Upper lobe of left lung (tissue), 6 donors: ENCODE measurements at regions not wholly inside any gene's neighbourhood (a gene's known extent, or its start where the extent isn't known, plus 50 kb on each side); places are given as distances from the start of the nearest gene placed in this dataset.

ENCODE experiments used
- ATAC-seq, 2 donors: fragments of 200-7000 bp; cut with Tn5 transposase; one replicate each; pipeline ENCODE4 v1.9.1; 2022; ENCODE audit warnings: mild to moderate bottlenecking in 2 of 2, moderate library complexity in 2 of 2; ENCODE audit not compliant: low FRiP score in 2 of 2
- DNase-seq, 2 donors: peaks; one replicate each; pipeline ENCODE4 v3.0.0-alpha.2; 2019 to 2020
- H3K27ac ChIP-seq, 4 donors: fragments of 200-600 bp; sonication (generic); one replicate each; pipeline ENCODE4 v1.5.1; 2016 to 2019
- H3K27me3 ChIP-seq, 4 donors: fragments of 200-600 bp; sonication (generic); one replicate each; pipeline ENCODE4 v1.5.1; 2017 to 2019
- H3K36me3 ChIP-seq, 4 donors: fragments of 200-600 bp; sonication (generic); one replicate each; pipeline ENCODE4 v1.5.1; 2016 to 2019
- H3K4me1 ChIP-seq, 4 donors: fragments of 200-600 bp; sonication (generic); one replicate each; pipeline ENCODE4 v1.5.1; 2018 to 2019
- H3K4me3 ChIP-seq, 4 donors: fragments of 200-600 bp; sonication (generic); one replicate each; pipeline ENCODE4 v1.5.1; 2017 to 2019; ENCODE audit warnings: mild to moderate bottlenecking in 2 of 4, moderate library complexity in 1 of 4
- H3K9me3 ChIP-seq, 4 donors: fragments of 200-600 bp; sonication (generic); one replicate each; pipeline ENCODE4 v1.5.1; 2018 to 2019
- CTCF ChIP-seq, 6 experiments: fragments of 450-650 bp in 4 of 6; fragments of 200-600 bp in 2 of 6; sonication (generic) in 2 of 6; IDR thresholded peaks; one replicate each; pipeline ENCODE4 v1.5.1; 2016 to 2019; ENCODE audit warnings: antibody characterized with exemption in 6 of 6
- EP300 ChIP-seq, 4 donors: sonication (generic); formaldehyde crosslinking; IDR thresholded peaks; one replicate each; pipeline ENCODE4 v1.5.1; 2017; ENCODE audit warnings: antibody characterized with exemption in 4 of 4, control low read depth in 2 of 4
- POLR2A ChIP-seq, 4 donors: fragments of 450-650 bp; IDR thresholded peaks; one replicate each; pipeline ENCODE4 v1.5.1; 2016 to 2017; ENCODE audit warnings: antibody characterized with exemption in 4 of 4, mild to moderate bottlenecking in 2 of 4
- POLR2AphosphoS5 ChIP-seq, 2 donors: sonication (generic); formaldehyde crosslinking; IDR thresholded peaks; one replicate each; pipeline ENCODE4 v1.5.1; 2017; ENCODE audit warnings: antibody characterized with exemption in 2 of 2
- WGBS, 2 donors: methylation state at CpG; one replicate each; pipeline ENCODE4 v1.1.5; 2017 to 2018; 5-methylcytosine and 5-hydroxymethylcytosine counted together
- donor health status: DM: no; HTN: no; CAD: no; lungs with moderate emphysema.
- donor health status: DM: no; HTN: yes; CAD: no; lungs with severe emphysema.

- Histone ChIP-seq H3K36me3 (no peaks in the 10 kb centered on the region), H3K27me3 (no peaks in the 10 kb centered on the region), H3K27ac (no peak overlapping the region), H3K9me3 (no peaks in the 10 kb centered on the region), H3K4me3 (no peak overlapping the region), H3K4me1 (no peaks in the 10 kb centered on the region)
- WGBS, 2 donors: 78 to 80% methylated on average over 2 of the region's 2 CpGs
- ATAC-seq (no peak), DNase-seq (no peak)
- TF ChIP-seq EP300 (IDR thresholded peaks at IDR 0.05): no peak
- TF ChIP-seq POLR2A (IDR thresholded peaks at IDR 0.05): no peak
- no peak for TF ChIP-seq CTCF (IDR thresholded peaks at IDR 0.05)
These were observed 306.6 kb upstream of the PFKP start for GRCh38 chr10:2760736-2761135.

DNA sequence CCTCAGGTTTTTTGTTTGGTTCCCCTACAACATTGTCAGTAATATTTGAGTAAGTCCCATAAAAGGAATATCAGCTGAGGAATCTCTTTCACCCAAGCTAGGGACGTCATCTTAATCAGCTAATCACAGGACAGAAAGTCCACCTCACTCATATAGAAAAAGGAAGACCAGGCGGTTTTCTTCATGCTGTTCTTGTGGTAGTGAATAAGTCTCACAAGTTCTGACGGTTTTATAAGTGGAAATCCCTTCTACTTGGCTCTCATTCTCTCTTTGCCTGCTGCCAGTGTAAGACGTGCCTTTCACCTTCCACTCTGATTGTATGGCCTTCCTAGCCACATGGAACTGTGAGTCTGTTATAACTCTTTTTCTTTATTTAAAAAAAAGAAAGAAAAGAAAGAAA, 308.1 kb upstream of the PFKP start:
- DNase-seq (no peak), ATAC-seq (no peak)
- TF ChIP-seq POLR2A (IDR thresholded peaks at IDR 0.05): no peak
- TF ChIP-seq POLR2AphosphoS5 (IDR thresholded peaks at IDR 0.05): no peak
- TF ChIP-seq EP300 (IDR thresholded peaks at IDR 0.05): no peak
- TF ChIP-seq CTCF (IDR thresholded peaks at IDR 0.05): no peak
- Histone ChIP-seq H3K27ac (no peak overlapping the region), H3K4me1 (no peaks in the 10 kb centered on the region), H3K27me3 (no peaks in the 10 kb centered on the region), H3K4me3 (no peak overlapping the region), H3K36me3 (no peaks in the 10 kb centered on the region), H3K9me3 (no peaks in the 10 kb centered on the region)
- 45 to 53% methylated on average over 4 of the region's 4 CpGs for WGBS, 2 donors

GRCh38 chr10:2754943-2755342, 312.4 kb upstream of the PFKP start:
- DNase-seq (no peak), ATAC-seq (no peak)
- no peaks in the 10 kb centered on the region for H3K27me3 ChIP-seq
- TF ChIP-seq POLR2AphosphoS5 (IDR thresholded peaks at IDR 0.05) (no peak), POLR2A (IDR thresholded peaks at IDR 0.05) (no peak), EP300 (IDR thresholded peaks at IDR 0.05) (no peak), CTCF (IDR thresholded peaks at IDR 0.05) (no peak)
- no peaks in the 10 kb centered on the region for H3K36me3 ChIP-seq
- no peaks in the 10 kb centered on the region for H3K9me3 ChIP-seq
- WGBS, 2 donors: 53 to 64% methylated on average over 6 of the region's 6 CpGs
- H3K4me3 ChIP-seq: no peak overlapping the region
- H3K4me1 ChIP-seq: no peaks in the 10 kb centered on the region
- H3K27ac ChIP-seq: no peak overlapping the region

DNA sequence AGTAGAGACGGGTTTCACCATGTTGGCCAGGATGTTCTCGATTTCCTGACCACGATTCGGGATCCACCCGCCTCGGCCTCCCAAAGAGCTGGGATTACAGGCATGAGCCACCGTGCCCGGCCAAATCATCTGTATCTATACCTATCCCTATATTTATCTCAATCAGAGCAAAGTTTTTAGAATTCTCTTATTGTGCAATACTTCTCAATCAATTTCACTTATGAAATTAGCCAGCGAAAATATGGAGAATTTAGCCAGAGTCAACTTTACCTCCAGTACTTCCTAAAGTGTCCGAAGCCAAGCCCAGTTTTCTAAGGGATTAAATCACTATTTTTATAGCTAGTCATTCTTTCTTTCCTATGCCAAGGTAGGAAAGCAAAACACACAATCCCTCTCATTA, 319.1 kb upstream of the PFKP start:
- Histone ChIP-seq H3K36me3 (no peaks in the 10 kb centered on the region), H3K27me3 (no peaks in the 10 kb centered on the region), H3K27ac (no peak overlapping the region), H3K9me3 (no peaks in the 10 kb centered on the region), H3K4me3 (no peak overlapping the region), H3K4me1 (no peaks in the 10 kb centered on the region)
- DNase-seq (no peak), ATAC-seq (no peak)
- 90 to 93% methylated on average over 10 of the region's 10 CpGs for WGBS, 2 donors
- no peak for TF ChIP-seq POLR2A (IDR thresholded peaks at IDR 0.05)

DNA sequence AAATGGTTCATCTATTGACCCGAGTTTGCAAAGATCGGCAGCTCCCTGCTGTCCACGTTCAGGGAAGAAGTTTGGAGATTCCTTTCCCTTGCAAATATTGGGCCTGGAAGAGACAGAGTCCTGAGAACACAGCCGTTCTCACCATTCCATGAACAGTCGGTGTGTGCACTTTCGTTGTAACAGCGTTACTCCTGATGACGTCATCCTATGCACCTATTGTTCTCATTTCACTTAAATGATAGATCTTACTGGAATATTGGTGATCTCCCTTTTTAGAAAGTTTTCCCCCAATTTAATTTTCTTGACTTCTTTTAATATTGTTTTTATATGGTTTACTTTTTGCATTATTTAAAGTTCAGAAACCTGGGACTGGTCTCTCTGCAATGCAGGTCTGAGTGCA, 320.7 kb upstream of the PFKP start:
- no peak for TF ChIP-seq POLR2AphosphoS5 (IDR thresholded peaks at IDR 0.05)
- TF ChIP-seq CTCF (IDR thresholded peaks at IDR 0.05): no peak
- no peak for TF ChIP-seq POLR2A (IDR thresholded peaks at IDR 0.05)
- no peak for TF ChIP-seq EP300 (IDR thresholded peaks at IDR 0.05)
- ATAC-seq (no peak), DNase-seq (no peak)
- no peaks in the 10 kb centered on the region for H3K36me3 ChIP-seq
- H3K4me3 ChIP-seq: no peak overlapping the region
- no peaks in the 10 kb centered on the region for H3K4me1 ChIP-seq
- 92 to 93% methylated on average over 8 of the region's 8 CpGs for WGBS, 2 donors
- H3K27ac ChIP-seq: no peak overlapping the region
- no peaks in the 10 kb centered on the region for H3K27me3 ChIP-seq
- no peaks in the 10 kb centered on the region for H3K9me3 ChIP-seq
